ENCODE measurements at regions not wholly inside any gene's neighbourhood (a gene's known extent, or its start where the extent isn't known, plus 50 kb on each side); places are given as distances from the start of the nearest gene placed in this dataset.

DNA sequence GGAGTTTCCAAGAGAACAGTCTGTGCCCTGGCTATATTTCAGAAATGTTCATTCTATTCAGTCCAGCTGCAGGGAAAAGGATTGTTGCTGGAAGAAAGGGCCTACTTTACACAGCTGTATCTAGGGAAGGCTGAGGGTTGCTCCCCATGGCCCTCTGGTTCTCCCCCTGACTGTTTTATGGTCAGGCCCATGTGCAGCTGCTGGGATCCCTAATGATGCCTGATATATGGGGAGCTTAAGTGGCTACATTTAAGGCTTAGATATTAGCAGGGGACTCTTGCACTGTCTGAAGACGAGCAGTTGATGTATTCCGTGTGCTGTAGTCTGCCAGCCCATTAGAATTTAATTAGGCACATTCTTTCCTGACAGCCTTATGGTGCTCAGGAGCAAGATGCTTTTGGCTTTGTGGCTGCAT, 72.0 kb downstream of the FAM43A start:
- CTCF ChIA-PET = interaction anchor here (0.5 to 0.6 kb wide), 2 partner anchors 17 to 841 kb away, joined by 3 read pairs; no protein-coding TSS in a partner anchor

DNA sequence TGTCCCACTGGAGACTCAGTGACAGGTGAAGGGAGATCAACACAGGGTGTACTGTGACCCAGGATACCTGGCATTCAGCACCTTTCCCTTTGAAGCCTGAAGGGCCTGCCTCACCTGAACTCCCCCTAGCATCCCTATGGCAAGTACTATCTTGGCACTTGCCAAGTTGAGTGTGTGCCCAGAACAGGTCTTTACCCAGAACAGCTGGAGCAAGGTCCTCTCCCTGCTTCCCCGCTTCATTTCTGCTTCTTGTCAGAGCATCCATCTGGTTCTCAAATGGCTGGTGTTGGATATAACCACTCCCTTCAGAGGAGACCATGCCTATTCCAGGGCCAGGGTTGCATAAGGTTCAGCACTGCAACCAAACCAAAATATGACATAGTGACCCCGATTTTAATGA, 73.0 kb downstream of the FAM43A start:
- no peaks in the 10 kb centered on the region for H3K9me3 Mint-ChIP-seq (ENCODE audit: low read depth, unreplicated experiment)
- DNase-seq = no peak
- TF ChIP-seq CTCF (IDR thresholded peaks at IDR 0.05; ENCODE audit: unreplicated experiment) = no peak
- no TSS peak for BruUV-seq (replicated peaks)
- peaks cover 57% of the 10 kb centered on the region for H3K27me3 Mint-ChIP-seq (ENCODE audit: unreplicated experiment)
- H3K4me1 Mint-ChIP-seq (ENCODE audit: low read depth, unreplicated experiment) = no peaks in the 10 kb centered on the region
- H3K27ac Mint-ChIP-seq (ENCODE audit: unreplicated experiment) = no peak overlapping the region
- intact Hi-C loops (cut with micrococcal nuclease; ENCODE audit: unreplicated experiment) = no loop called here
- H3K36me3 Mint-ChIP-seq (ENCODE audit: insufficient read depth, unreplicated experiment) = no peaks in the 10 kb centered on the region
- CTCF ChIA-PET = interaction anchor here (0.6 kb wide), 1 partner anchor 9 kb away, joined by 3 read pairs; no protein-coding TSS in a partner anchor
- H3K4me3 Mint-ChIP-seq (ENCODE audit: low read depth, unreplicated experiment) = no peak overlapping the region

More for the DNA sequence above, 72.0 kb downstream of the FAM43A start:
- H3K36me3 Mint-ChIP-seq (ENCODE audit: insufficient read depth, unreplicated experiment) = no peaks in the 10 kb centered on the region
- H3K27ac Mint-ChIP-seq (ENCODE audit: unreplicated experiment) = no peak overlapping the region
- intact Hi-C loops (cut with micrococcal nuclease; ENCODE audit: unreplicated experiment) = no loop called here
- no peak for DNase-seq
- H3K4me1 Mint-ChIP-seq (ENCODE audit: low read depth, unreplicated experiment) = no peaks in the 10 kb centered on the region
- no TSS peak for BruUV-seq (replicated peaks)
- peaks cover 57% of the 10 kb centered on the region for H3K27me3 Mint-ChIP-seq (ENCODE audit: unreplicated experiment)
- TF ChIP-seq CTCF (IDR thresholded peaks at IDR 0.05; ENCODE audit: unreplicated experiment) = no peak
- H3K9me3 Mint-ChIP-seq (ENCODE audit: low read depth, unreplicated experiment) = no peaks in the 10 kb centered on the region
- no peak overlapping the region for H3K4me3 Mint-ChIP-seq (ENCODE audit: low read depth, unreplicated experiment)

GRCh38 chr3:194760494-194761137, 74.9 kb downstream of the FAM43A start:
- BruUV-seq (replicated peaks) = no TSS peak
- CTCF ChIA-PET = no interaction called here
- Mint-ChIP-seq H3K9me3 (ENCODE audit: low read depth, unreplicated experiment) (no peaks in the 10 kb centered on the region), H3K27me3 (ENCODE audit: unreplicated experiment) (peaks cover 45% of the 10 kb centered on the region), H3K4me3 (ENCODE audit: low read depth, unreplicated experiment) (no peak overlapping the region), H3K27ac (ENCODE audit: unreplicated experiment) (no peak overlapping the region), H3K4me1 (ENCODE audit: low read depth, unreplicated experiment) (no peaks in the 10 kb centered on the region), H3K36me3 (ENCODE audit: insufficient read depth, unreplicated experiment) (no peaks in the 10 kb centered on the region)
- no peak for DNase-seq
- no peak for TF ChIP-seq CTCF (IDR thresholded peaks at IDR 0.05; ENCODE audit: unreplicated experiment)
- intact Hi-C loops (cut with micrococcal nuclease; ENCODE audit: unreplicated experiment) = loop anchor here (10.0 kb wide), 1 partner anchor 76 kb away; the partner anchor contains the start of gene FAM43A

GRCh38 chr3:194761384-194761783, 75.7 kb downstream of the FAM43A start:
- no peak overlapping the region for H3K4me3 Mint-ChIP-seq (ENCODE audit: low read depth, unreplicated experiment)
- no peak for DNase-seq

More at GRCh38 chr3:194761384-194761783, 75.7 kb downstream of the FAM43A start:
- no TSS peak for BruUV-seq (replicated peaks)
- TF ChIP-seq CTCF (IDR thresholded peaks at IDR 0.05; ENCODE audit: unreplicated experiment) = no peak
- Mint-ChIP-seq H3K9me3 (ENCODE audit: low read depth, unreplicated experiment) (no peaks in the 10 kb centered on the region), H3K4me1 (ENCODE audit: low read depth, unreplicated experiment) (peaks cover under 1% of the 10 kb centered on the region), H3K36me3 (ENCODE audit: insufficient read depth, unreplicated experiment) (no peaks in the 10 kb centered on the region), H3K27me3 (ENCODE audit: unreplicated experiment) (peaks cover 44% of the 10 kb centered on the region), H3K27ac (ENCODE audit: unreplicated experiment) (no peak overlapping the region)
- CTCF ChIA-PET = no interaction called here
- intact Hi-C loops (cut with micrococcal nuclease; ENCODE audit: unreplicated experiment) = loop anchor here (10.0 kb wide), 1 partner anchor 77 kb away; the partner anchor contains the start of gene FAM43A
